KG1 (cell line): ENCODE measurements at regions not wholly inside any gene's neighbourhood (a gene's known extent, or its start where the extent isn't known, plus 50 kb on each side); places are given as distances from the start of the nearest gene placed in this dataset.
"Not testable (repeated sequence)": the region's sequence is repeated elsewhere in the genome, so short reads cannot be mapped to it uniquely, and the experiment has no call there.

ENCODE experiments used
- DNase-seq: peaks from one replicate; lab custom pipeline; 2025; lab: John Stamatoyannopoulos, UW

- no peak for DNase-seq
Measured at GRCh38 chr3:34056951-34057390, 258.5 kb downstream of the PDCD6IP start.

- not testable (repeated sequence) for DNase-seq
Measured at GRCh38 chr3:34060995-34061394, 262.6 kb downstream of the PDCD6IP start.

GRCh38 chr3:34065901-34066300 lies 267.5 kb downstream of the PDCD6IP start:
- no peak for DNase-seq

- no peak for DNase-seq
Measured at GRCh38 chr3:34066328-34066727, 267.9 kb downstream of the PDCD6IP start.

- DNase-seq = no peak
Measured at GRCh38 chr3:34066999-34067398, 268.6 kb downstream of the PDCD6IP start.

- DNase-seq = no peak
Measured at GRCh38 chr3:34067536-34068051, 269.2 kb downstream of the PDCD6IP start.

- DNase-seq = no peak
Measured at GRCh38 chr3:34068505-34068904, 270.1 kb downstream of the PDCD6IP start.

GRCh38 chr3:34070831-34071585 lies 272.6 kb downstream of the PDCD6IP start:
- DNase-seq = no peak

- no peak for DNase-seq
Measured at GRCh38 chr3:34072297-34072696, 273.9 kb downstream of the PDCD6IP start.

GRCh38 chr3:34073111-34073510 lies 274.7 kb downstream of the PDCD6IP start:
- no peak for DNase-seq

- DNase-seq = no peak
Measured at GRCh38 chr3:34073961-34074360, 275.5 kb downstream of the PDCD6IP start.

- no peak for DNase-seq
Measured at GRCh38 chr3:34075975-34076374, 277.5 kb downstream of the PDCD6IP start.

GRCh38 chr3:34077417-34078195 lies 279.2 kb downstream of the PDCD6IP start:
- DNase-seq = no peak

GRCh38 chr3:34078418-34078817 lies 280.0 kb downstream of the PDCD6IP start:
- DNase-seq = no peak

- not testable (repeated sequence) for DNase-seq
Measured at GRCh38 chr3:34079849-34080248, 281.4 kb downstream of the PDCD6IP start.

- not testable (repeated sequence) for DNase-seq
Measured at GRCh38 chr3:34090379-34090778, 291.9 kb downstream of the PDCD6IP start.

GRCh38 chr3:34090876-34091275 lies 292.4 kb downstream of the PDCD6IP start:
- DNase-seq = no peak

GRCh38 chr3:34094280-34094679 lies 295.9 kb downstream of the PDCD6IP start:
- not testable (repeated sequence) for DNase-seq

- no peak for DNase-seq
Measured at GRCh38 chr3:34102288-34102687, 303.9 kb downstream of the PDCD6IP start.

- no peak for DNase-seq
Measured at GRCh38 chr3:34106379-34106778, 307.9 kb downstream of the PDCD6IP start.

GRCh38 chr3:34106879-34107278 lies 308.4 kb downstream of the PDCD6IP start:
- DNase-seq = peak; percentile 7

- no peak for DNase-seq
Measured at GRCh38 chr3:34107669-34108068, 309.2 kb downstream of the PDCD6IP start.

- no peak for DNase-seq
Measured at GRCh38 chr3:34109021-34109420, 310.6 kb downstream of the PDCD6IP start.
